ENCODE measurements at regions not wholly inside any gene's neighbourhood (a gene's known extent, or its start where the extent isn't known, plus 50 kb on each side); places are given as distances from the start of the nearest gene placed in this dataset.

GRCh38 chr9:95822583-95823431, 52.7 kb upstream of the ERCC6L2 start:
- H3K9me3 ChIP-seq = no peaks in the 10 kb centered on the region
- intact Hi-C loops (cut with DNase I) = no loop called here
- no peak for TF ChIP-seq CTCF (IDR thresholded peaks at IDR 0.05)
- no peak for DNase-seq
- H3K27ac ChIP-seq = no peak overlapping the region
- H3K4me3 ChIP-seq = no peak overlapping the region
- H3K36me3 ChIP-seq = no peaks in the 10 kb centered on the region
- ATAC-seq = peak; percentile 44
- H3K4me1 ChIP-seq = no peaks in the 10 kb centered on the region
- H3K27me3 ChIP-seq = no peaks in the 10 kb centered on the region

DNA sequence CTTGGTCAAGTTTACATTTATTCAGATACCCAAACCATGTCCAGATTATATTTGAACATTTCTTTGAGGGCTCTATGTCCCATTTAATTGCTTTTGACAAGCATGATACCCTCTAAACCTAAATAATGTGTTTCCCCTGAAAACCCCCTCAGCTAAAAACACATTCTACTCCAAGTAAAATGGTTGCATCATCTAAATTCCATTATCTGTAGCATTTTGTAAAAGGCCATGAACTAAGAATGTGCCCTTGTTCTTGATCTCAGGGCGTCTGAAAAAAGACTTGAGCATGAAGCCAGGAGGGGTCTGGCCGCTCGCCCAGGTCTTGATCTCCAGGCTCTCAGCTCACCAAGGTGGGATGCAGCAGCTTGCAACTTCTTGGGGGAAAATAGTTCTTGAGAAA, 53.5 kb upstream of the ERCC6L2 start:
- Histone ChIP-seq H3K36me3 (no peaks in the 10 kb centered on the region), H3K27me3 (no peaks in the 10 kb centered on the region), H3K9me3 (no peaks in the 10 kb centered on the region), H3K4me1 (no peaks in the 10 kb centered on the region), H3K27ac (no peak overlapping the region), H3K4me3 (no peak overlapping the region)
- ATAC-seq (no peak), DNase-seq (no peak)
- TF ChIP-seq CTCF (IDR thresholded peaks at IDR 0.05) = no peak
- intact Hi-C loops (cut with DNase I) = no loop called here

- DNase-seq = no peak
- Histone ChIP-seq H3K36me3 (no peaks in the 10 kb centered on the region), H3K4me1 (no peaks in the 10 kb centered on the region), H3K27ac (no peak overlapping the region), H3K27me3 (no peaks in the 10 kb centered on the region), H3K9me3 (no peaks in the 10 kb centered on the region), H3K4me3 (no peak overlapping the region)
- no peak for ATAC-seq
- intact Hi-C loops (cut with DNase I) = no loop called here
- TF ChIP-seq CTCF (IDR thresholded peaks at IDR 0.05) = no peak
Measured at GRCh38 chr9:95820074-95820473, 55.4 kb upstream of the ERCC6L2 start.

DNA sequence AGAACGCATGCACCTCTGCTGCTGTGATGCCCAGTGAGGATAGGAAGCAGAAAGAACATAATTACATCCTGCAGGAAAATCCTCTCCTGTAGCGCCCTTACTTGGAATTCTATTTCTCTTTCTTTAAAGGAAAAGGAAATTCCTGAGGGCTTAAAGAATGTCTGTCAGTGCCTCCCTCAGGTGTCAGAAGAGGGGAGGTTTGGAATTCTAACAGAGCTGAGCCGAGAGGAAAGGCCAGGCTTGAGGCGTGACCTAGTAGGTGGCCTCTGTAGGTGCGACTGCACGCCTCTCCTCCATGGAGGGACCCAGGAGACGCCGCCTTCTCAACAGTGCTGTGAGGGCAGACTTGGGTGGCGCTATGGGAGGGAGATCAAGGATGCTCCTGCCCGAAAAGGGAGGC, 55.9 kb upstream of the ERCC6L2 start:
- no peaks in the 10 kb centered on the region for H3K36me3 ChIP-seq
- H3K4me1 ChIP-seq = no peaks in the 10 kb centered on the region
- ATAC-seq = no peak
- no peak for DNase-seq
- no peaks in the 10 kb centered on the region for H3K9me3 ChIP-seq
- H3K27ac ChIP-seq = no peak overlapping the region
- intact Hi-C loops (cut with DNase I) = no loop called here
- no peak for TF ChIP-seq CTCF (IDR thresholded peaks at IDR 0.05)
- H3K4me3 ChIP-seq = no peak overlapping the region
- no peaks in the 10 kb centered on the region for H3K27me3 ChIP-seq

GRCh38 chr9:95817205-95817604, 58.3 kb upstream of the ERCC6L2 start:
- H3K36me3 ChIP-seq = no peaks in the 10 kb centered on the region
- no peak overlapping the region for H3K27ac ChIP-seq
- H3K27me3 ChIP-seq = no peaks in the 10 kb centered on the region
- H3K4me1 ChIP-seq = no peaks in the 10 kb centered on the region
- H3K9me3 ChIP-seq = no peaks in the 10 kb centered on the region
- no peak for TF ChIP-seq CTCF (IDR thresholded peaks at IDR 0.05)
- no peak for ATAC-seq
- DNase-seq = no peak
- H3K4me3 ChIP-seq = no peak overlapping the region
- intact Hi-C loops (cut with DNase I) = no loop called here
